Activated CD8-positive, alpha-beta T cell treated with anti-CD3 and anti-CD28 coated beads for 36 hours (primary cell): ENCODE measurements at regions not wholly inside any gene's neighbourhood (a gene's known extent, or its start where the extent isn't known, plus 50 kb on each side); places are given as distances from the start of the nearest gene placed in this dataset.

Experiments
- ATAC-seq: fragments of 200-7000 bp; cut with Tn5 transposase; one replicate; pipeline ENCODE4 v1.10.0; 2021; ENCODE audit warnings: mild to moderate bottlenecking, moderate library complexity
- CTCF ChIA-PET: fragments of 350-600 bp; sonication (Branson Sonifier 250); formaldehyde crosslinking; loops from one replicate; lab custom pipeline; 2021; ENCODE audit warnings: antibody characterized with exemption; lab: Charles Lee
- POLR2A ChIA-PET: fragments of 350-600 bp; sonication (Branson Sonifier 250); formaldehyde crosslinking; loops from one replicate; lab custom pipeline; 2021; ENCODE audit warnings: antibody characterized with exemption; lab: Charles Lee
- DNase-seq: peaks from one replicate; pipeline ENCODE4 v3.0.0-alpha.2; 2020
- H3K27ac Mint-ChIP-seq: one replicate; pipeline ENCODE4 v1.8.0; 2021; ENCODE audit warnings: mild to moderate bottlenecking, mixed read lengths
- H3K27me3 Mint-ChIP-seq: one replicate; pipeline ENCODE4 v1.8.0; 2021; ENCODE audit warnings: mixed read lengths
- H3K36me3 Mint-ChIP-seq: one replicate; pipeline ENCODE4 v1.8.0; 2021; ENCODE audit warnings: low read depth, mixed read lengths
- H3K4me1 Mint-ChIP-seq: one replicate; pipeline ENCODE4 v1.8.0; 2021; ENCODE audit warnings: low read depth, mixed read lengths
- H3K4me3 Mint-ChIP-seq: one replicate; pipeline ENCODE4 v1.8.0; 2021; ENCODE audit warnings: mild to moderate bottlenecking, moderate library complexity, mixed read lengths
- H3K9me3 Mint-ChIP-seq: one replicate; pipeline ENCODE4 v1.8.0; 2021; ENCODE audit warnings: mixed read lengths
- intact Hi-C: fragments of 100-400 bp; cut with micrococcal nuclease; formaldehyde crosslinking; loops from one replicate; pipeline ENCODE4 v1.10.0; 2022
- TF ChIP-seq, protein P1 (sequence below): fragments of 200-600 bp; IDR thresholded peaks from one replicate; pipeline ENCODE4 v1.8.0; 2022; ENCODE audit warnings: antibody characterized with exemption, mild to moderate bottlenecking

DNA sequence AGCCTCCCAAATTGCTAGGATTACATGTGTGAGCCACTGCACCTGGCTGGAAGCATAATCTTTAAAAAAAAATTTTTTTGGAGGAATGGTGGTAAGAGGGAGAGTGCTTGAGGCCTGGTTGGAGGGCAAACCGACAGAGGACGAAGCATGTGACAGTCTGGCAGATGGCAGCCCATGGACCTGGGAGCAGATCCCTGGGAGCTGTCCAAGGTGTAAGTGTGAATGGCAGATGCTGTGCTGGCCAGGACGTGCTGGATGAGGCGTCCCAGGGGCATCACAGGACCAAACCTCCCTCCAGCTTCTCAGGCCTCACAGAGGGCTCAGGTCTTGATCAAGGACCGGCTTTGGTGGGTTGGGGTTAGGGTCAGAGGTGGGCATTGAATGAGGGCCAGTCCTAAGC lies 128.4 kb upstream of the NCOR2 start:
- DNase-seq (no peak), ATAC-seq (no peak)
- Mint-ChIP-seq H3K36me3 (peaks cover 5% of the 10 kb centered on the region), H3K9me3 (peaks cover 13% of the 10 kb centered on the region), H3K27me3 (peaks cover 2% of the 10 kb centered on the region), H3K4me1 (peaks cover 10% of the 10 kb centered on the region), H3K4me3 (no peak overlapping the region), H3K27ac (no peak overlapping the region)
- ChIA-PET POLR2A (interaction anchor here (1.1 kb wide), 1 partner anchor 60 kb away, joined by 3 read pairs; no protein-coding TSS in a partner anchor), CTCF (no interaction called here)
- intact Hi-C loops: no loop called here
- TF ChIP-seq, protein P1, sequence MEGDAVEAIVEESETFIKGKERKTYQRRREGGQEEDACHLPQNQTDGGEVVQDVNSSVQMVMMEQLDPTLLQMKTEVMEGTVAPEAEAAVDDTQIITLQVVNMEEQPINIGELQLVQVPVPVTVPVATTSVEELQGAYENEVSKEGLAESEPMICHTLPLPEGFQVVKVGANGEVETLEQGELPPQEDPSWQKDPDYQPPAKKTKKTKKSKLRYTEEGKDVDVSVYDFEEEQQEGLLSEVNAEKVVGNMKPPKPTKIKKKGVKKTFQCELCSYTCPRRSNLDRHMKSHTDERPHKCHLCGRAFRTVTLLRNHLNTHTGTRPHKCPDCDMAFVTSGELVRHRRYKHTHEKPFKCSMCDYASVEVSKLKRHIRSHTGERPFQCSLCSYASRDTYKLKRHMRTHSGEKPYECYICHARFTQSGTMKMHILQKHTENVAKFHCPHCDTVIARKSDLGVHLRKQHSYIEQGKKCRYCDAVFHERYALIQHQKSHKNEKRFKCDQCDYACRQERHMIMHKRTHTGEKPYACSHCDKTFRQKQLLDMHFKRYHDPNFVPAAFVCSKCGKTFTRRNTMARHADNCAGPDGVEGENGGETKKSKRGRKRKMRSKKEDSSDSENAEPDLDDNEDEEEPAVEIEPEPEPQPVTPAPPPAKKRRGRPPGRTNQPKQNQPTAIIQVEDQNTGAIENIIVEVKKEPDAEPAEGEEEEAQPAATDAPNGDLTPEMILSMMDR: no peak

DNA sequence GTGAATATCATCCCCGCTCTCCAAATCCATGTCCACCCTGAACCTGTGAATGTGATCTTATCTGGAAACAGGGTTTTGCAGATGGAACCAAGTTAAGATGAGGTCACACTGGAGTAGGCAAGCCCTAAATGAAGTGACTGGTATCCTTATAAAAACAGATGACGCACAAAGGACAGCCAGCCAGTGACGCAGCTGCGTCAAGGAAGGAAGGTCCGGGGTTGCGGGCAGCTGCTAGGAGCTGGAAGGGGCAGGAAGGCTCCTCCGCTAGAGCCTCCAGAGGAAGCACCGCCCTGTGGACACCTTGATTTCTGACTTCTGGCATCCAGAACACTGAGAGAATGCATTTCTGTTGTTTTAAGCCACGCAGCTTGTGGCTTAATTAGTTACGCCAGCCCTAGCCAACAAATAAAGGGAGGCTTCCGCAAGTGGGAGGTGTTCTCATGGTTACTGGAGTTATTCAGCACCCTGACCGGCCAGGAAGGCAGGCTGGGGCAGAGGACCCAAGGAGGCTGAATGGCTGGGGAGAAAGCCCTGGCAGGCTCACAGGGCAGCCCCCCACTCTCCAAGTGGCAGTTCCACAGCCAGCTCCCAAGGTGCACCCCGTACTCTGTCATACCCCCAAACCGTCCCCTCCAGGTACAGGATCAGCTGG lies 127.6 kb upstream of the NCOR2 start:
- POLR2A ChIA-PET: no interaction called here
- intact Hi-C loops: no loop called here
- DNase-seq (no peak), ATAC-seq (no peak)
- Mint-ChIP-seq H3K27me3 (peaks cover 2% of the 10 kb centered on the region), H3K4me3 (no peak overlapping the region), H3K36me3 (peaks cover 5% of the 10 kb centered on the region), H3K27ac (no peak overlapping the region), H3K9me3 (peaks cover 13% of the 10 kb centered on the region), H3K4me1 (peaks cover 10% of the 10 kb centered on the region)
- TF ChIP-seq, protein P1: no peak
- CTCF ChIA-PET: no interaction called here

DNA sequence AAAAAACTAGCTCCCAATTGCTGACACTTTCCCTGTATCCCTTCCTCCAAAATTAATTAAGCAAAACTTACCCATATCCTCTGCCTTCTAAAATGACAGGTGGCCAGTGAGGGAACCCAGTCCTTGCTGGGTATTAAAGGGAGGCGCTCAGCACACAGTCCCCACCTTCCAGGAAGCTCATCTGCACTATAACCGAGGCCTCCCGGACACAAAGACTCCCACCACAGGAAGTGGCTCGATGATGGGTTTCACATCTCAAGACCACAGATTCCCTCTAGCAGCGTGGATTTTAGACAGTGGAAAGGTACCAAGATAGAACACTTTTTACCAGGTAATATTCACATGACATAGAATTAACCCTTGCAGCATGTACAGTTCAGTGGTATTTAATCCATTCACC lies 126.8 kb upstream of the NCOR2 start:
- H3K4me3 Mint-ChIP-seq: no peak overlapping the region
- intact Hi-C loops: no loop called here
- H3K27me3 Mint-ChIP-seq: peaks cover 2% of the 10 kb centered on the region
- no peak overlapping the region for H3K27ac Mint-ChIP-seq
- POLR2A ChIA-PET: no interaction called here
- DNase-seq (peak; percentile 50), ATAC-seq (peak; percentile 84)
- CTCF ChIA-PET: no interaction called here
- H3K9me3 Mint-ChIP-seq: peaks cover 13% of the 10 kb centered on the region
- peaks cover 10% of the 10 kb centered on the region for H3K4me1 Mint-ChIP-seq
- TF ChIP-seq, protein P1: no peak
- H3K36me3 Mint-ChIP-seq: peaks cover 5% of the 10 kb centered on the region

DNA sequence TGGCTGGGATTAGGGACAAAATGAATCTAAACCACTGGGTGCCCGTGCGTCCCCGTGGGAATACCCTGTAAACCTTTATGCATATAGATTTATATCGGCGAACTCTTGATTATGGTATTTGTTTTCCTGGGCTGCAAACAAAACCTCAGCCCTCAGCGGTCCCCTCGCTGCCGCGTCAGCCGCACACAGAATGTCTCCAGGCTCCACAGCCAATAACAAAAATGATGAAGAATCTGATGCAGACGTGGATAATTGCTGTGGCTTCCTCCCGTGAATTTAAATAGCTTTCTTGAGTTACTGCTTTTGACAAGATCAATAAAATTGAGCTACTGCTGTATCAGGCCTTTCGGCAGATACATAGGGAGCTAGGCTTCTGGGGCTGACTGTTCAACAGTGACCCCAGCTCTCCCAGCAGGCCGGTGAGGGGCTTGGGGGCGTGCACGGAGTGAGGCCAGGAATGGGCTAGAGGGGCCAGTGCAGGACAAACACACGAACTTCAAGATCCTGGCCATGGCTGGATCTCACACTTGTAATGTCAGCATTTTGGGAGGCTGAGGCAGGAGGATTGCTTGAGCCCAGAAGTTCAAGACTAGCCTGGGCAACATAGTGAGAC lies 125.8 kb upstream of the NCOR2 start:
- H3K4me3 Mint-ChIP-seq: no peak overlapping the region
- H3K4me1 Mint-ChIP-seq: peaks cover 15% of the 10 kb centered on the region
- intact Hi-C loops: no loop called here
- peaks cover 2% of the 10 kb centered on the region for H3K27me3 Mint-ChIP-seq
- ChIA-PET POLR2A (no interaction called here), CTCF (interaction anchor here (0.6 to 1.1 kb wide), 2 partner anchors 16 to 32 kb away, joined by 3 read pairs; no protein-coding TSS in a partner anchor)
- no peak overlapping the region for H3K27ac Mint-ChIP-seq
- TF ChIP-seq, protein P1: no peak
- H3K9me3 Mint-ChIP-seq: peaks cover 13% of the 10 kb centered on the region
- H3K36me3 Mint-ChIP-seq: peaks cover 5% of the 10 kb centered on the region
- DNase-seq (no peak), ATAC-seq (no peak)

DNA sequence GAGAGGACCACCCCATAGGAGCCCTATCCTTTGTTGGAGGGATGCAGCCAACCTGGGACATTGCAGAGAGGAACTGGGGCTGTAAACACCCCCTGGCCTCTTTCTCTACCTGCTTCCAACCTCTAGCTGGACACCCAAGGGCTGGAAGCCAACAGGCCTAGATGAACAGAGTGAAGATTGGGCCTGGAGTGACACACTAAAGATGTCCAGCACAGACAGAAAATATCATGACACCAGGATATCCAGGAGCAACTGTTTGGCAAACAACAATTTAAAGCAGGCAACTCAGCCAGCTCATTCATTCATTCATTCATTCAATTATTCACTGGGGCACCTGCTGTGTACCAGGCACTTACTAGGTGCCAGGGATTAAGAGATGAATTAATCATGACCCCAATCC lies 125.0 kb upstream of the NCOR2 start:
- H3K9me3 Mint-ChIP-seq: peaks cover 13% of the 10 kb centered on the region
- no peak for ATAC-seq
- ChIA-PET CTCF (interaction anchor here (0.6 to 1.1 kb wide), 2 partner anchors 17 to 33 kb away, joined by 3 read pairs; no protein-coding TSS in a partner anchor), POLR2A (no interaction called here)
- H3K27ac Mint-ChIP-seq: no peak overlapping the region
- no peak overlapping the region for H3K4me3 Mint-ChIP-seq
- TF ChIP-seq, protein P1: no peak
- peaks cover 5% of the 10 kb centered on the region for H3K36me3 Mint-ChIP-seq
- H3K4me1 Mint-ChIP-seq: peaks cover 22% of the 10 kb centered on the region
- peaks cover 2% of the 10 kb centered on the region for H3K27me3 Mint-ChIP-seq
- intact Hi-C loops: no loop called here
- no peak for DNase-seq
